ENCODE measurements at regions not wholly inside any gene's neighbourhood (a gene's known extent, or its start where the extent isn't known, plus 50 kb on each side); places are given as distances from the start of the nearest gene placed in this dataset.

DNA sequence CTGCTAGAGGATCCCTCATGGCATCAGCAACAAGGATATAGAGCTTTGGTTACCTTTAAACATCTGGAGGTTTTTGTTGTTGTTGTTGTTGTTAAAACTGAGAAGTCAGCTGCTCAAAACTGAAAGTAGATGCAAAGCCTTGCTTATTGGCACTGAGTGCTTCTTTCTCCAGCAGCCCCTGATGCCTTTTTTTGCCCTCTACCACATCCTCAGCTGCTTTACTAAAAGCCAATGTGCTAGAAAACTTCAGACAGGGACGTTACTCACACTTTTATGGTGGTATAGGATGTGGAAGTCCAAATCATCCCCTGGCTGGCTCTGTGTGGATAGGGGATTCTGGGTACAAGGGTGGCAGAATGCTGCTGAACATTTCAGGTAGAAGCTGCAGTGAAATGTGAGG, 78.3 kb upstream of the CHST9 start:
- TF ChIP-seq POLR2A (IDR thresholded peaks at IDR 0.05) (no peak), CTCF (IDR thresholded peaks at IDR 0.05) (no peak)
